Gastroesophageal sphincter (tissue), 4 donors: ENCODE measurements at regions not wholly inside any gene's neighbourhood (a gene's known extent, or its start where the extent isn't known, plus 50 kb on each side); places are given as distances from the start of the nearest gene placed in this dataset.

ENCODE experiments used
- ATAC-seq: fragments of 150-250 bp; one replicate; pipeline ENCODE4 v1.9.1; 2016; ENCODE audit warnings: mild to moderate bottlenecking, moderate library complexity
- H3K27ac ChIP-seq, 4 donors: fragments of 200-600 bp; sonication (generic) in 3 of 4; 1 replicate in 3 of 4; 2 replicates in 1 of 4; pipeline ENCODE4 v1.5.1; 2016 to 2019
- H3K27me3 ChIP-seq: fragments of 200-600 bp; sonication (generic); one replicate; pipeline ENCODE4 v1.5.1; 2019
- H3K36me3 ChIP-seq, 2 donors: fragments of 200-600 bp; sonication (generic); one replicate each; pipeline ENCODE4 v1.5.1; 2019; ENCODE audit warnings: control low read depth in 1 of 2
- H3K4me1 ChIP-seq, 3 donors: fragments of 200-600 bp; sonication (generic); 1 replicate in 2 of 3; 2 replicates in 1 of 3; pipeline ENCODE4 v1.5.1; 2016 to 2019; ENCODE audit warnings: control low read depth in 2 of 3
- H3K4me3 ChIP-seq, 2 donors: fragments of 200-600 bp; sonication (generic); one replicate each; pipeline ENCODE4 v1.5.1; 2019; ENCODE audit warnings: mild to moderate bottlenecking in 1 of 2, moderate library complexity in 1 of 2
- H3K9me3 ChIP-seq, 3 donors: fragments of 200-600 bp; sonication (generic); one replicate each; pipeline ENCODE4 v1.5.1; 2017 to 2019; ENCODE audit warnings: control low read depth in 2 of 3
- CTCF ChIP-seq, 4 experiments: fragments of 200-600 bp in 2 of 4; fragments of 450-650 bp in 2 of 4; sonication (generic) in 1 of 4; IDR thresholded peaks; one replicate each; pipeline ENCODE4 v1.5.1; 2017 to 2019; ENCODE audit warnings: antibody characterized with exemption in 4 of 4, mild to moderate bottlenecking in 2 of 4, moderate library complexity in 2 of 4
- EP300 ChIP-seq: sonication (generic); formaldehyde crosslinking; IDR thresholded peaks from one replicate; pipeline ENCODE4 v1.6.1; 2017; ENCODE audit warnings: antibody characterized with exemption, mild to moderate bottlenecking
- POLR2A ChIP-seq, 2 donors: fragments of 450-650 bp; IDR thresholded peaks; one replicate each; pipeline ENCODE4 v1.6.1; 2017; ENCODE audit warnings: antibody characterized with exemption in 2 of 2, mild to moderate bottlenecking in 2 of 2, moderate library complexity in 1 of 2
- POLR2AphosphoS5 ChIP-seq: sonication (generic); formaldehyde crosslinking; IDR thresholded peaks from one replicate; pipeline ENCODE4 v1.6.1; 2017; ENCODE audit warnings: antibody characterized with exemption
- WGBS, 2 donors: methylation state at CpG; one replicate each; pipeline ENCODE4 v1.1.5; 2018; ENCODE audit warnings: low coverage in 1 of 2; 5-methylcytosine and 5-hydroxymethylcytosine counted together

GRCh38 chr22:34886812-34887211, 179.1 kb upstream of the ISX start:
- Histone ChIP-seq H3K36me3 (no peaks in the 10 kb centered on the region), H3K9me3 (peaks cover 0 to 17% (median 0%) of the 10 kb centered on the region in 3 donors), H3K27ac (no peak overlapping the region), H3K4me3 (no peak overlapping the region), H3K27me3 (peaks cover 3% of the 10 kb centered on the region), H3K4me1 (no peaks in the 10 kb centered on the region)
- WGBS, 2 donors, result 33 to 50% methylated on average over 1 of the region's 1 CpG
- no peak for ATAC-seq
- TF ChIP-seq POLR2A (IDR thresholded peaks at IDR 0.05) (no peak), EP300 (no peak), CTCF (IDR thresholded peaks at IDR 0.05) (no peak), POLR2AphosphoS5 (no peak)

DNA sequence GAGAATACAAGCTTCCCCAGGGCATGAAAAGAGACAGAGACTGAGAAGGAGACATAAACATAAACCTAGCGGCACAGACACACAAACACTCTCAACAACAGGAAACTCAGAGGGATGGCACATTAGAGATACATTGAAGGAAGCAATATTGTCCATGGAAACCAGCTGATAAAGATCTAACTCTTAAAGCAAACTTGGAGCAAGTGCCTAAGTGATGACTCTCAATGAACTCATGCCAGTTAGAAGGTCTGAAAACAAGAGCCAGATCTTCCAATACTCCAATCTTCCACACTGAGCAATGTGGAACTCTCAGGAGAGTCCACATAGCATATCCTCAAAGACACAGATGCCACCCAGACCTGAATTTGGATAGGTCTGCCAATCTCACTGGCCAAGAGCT, 168.8 kb upstream of the ISX start:
- no peaks in the 10 kb centered on the region for H3K4me1 ChIP-seq
- H3K36me3 ChIP-seq, result no peaks in the 10 kb centered on the region
- no peak overlapping the region for H3K4me3 ChIP-seq
- 58% methylated on average over 1 of the region's 1 CpG; no CpG with 5 or more reads in 1 of the 2 donors for WGBS, 2 donors
- H3K27me3 ChIP-seq, result peaks cover 4% of the 10 kb centered on the region
- H3K9me3 ChIP-seq, result no peaks in the 10 kb centered on the region
- no peak for ATAC-seq
- TF ChIP-seq POLR2AphosphoS5 (no peak), POLR2A (IDR thresholded peaks at IDR 0.05) (no peak), EP300 (no peak), CTCF (IDR thresholded peaks at IDR 0.05) (no peak)
- H3K27ac ChIP-seq, result no peak overlapping the region

DNA sequence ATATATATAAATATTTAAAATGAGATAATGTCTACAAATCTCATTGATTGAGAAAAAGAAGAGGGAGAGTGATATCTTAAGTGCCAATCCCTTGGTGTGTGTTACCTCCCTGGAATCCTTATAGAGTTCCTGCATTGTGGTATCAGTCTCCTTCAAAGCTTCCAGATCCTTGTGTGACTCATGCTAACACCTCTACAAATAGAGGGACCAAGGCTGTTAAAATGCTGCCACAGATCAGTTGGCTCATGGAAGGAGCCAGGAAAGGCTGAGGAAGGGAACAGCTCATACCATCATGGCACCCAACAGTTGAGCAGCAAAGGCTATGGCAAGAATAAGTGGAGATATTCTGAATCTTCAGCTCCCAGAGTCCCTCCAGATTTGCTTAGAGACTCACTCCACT, 163.6 kb upstream of the ISX start:
- TF ChIP-seq POLR2AphosphoS5 (no peak), POLR2A (IDR thresholded peaks at IDR 0.05) (no peak), CTCF (IDR thresholded peaks at IDR 0.05) (no peak), EP300 (no peak)
- no peaks in the 10 kb centered on the region for H3K4me1 ChIP-seq
- ATAC-seq, result no peak

GRCh38 chr22:34903416-34903815, 162.5 kb upstream of the ISX start:
- WGBS, 2 donors, result 80 to 83% methylated on average over 2 to 4 of the region's 4 CpGs
- H3K36me3 ChIP-seq, result no peaks in the 10 kb centered on the region
- H3K4me1 ChIP-seq, result no peaks in the 10 kb centered on the region

More for the DNA sequence above, 163.6 kb upstream of the ISX start:
- H3K27me3 ChIP-seq, result no peaks in the 10 kb centered on the region
- no peaks in the 10 kb centered on the region for H3K9me3 ChIP-seq
- H3K4me3 ChIP-seq, result no peak overlapping the region
- H3K27ac ChIP-seq, result no peak overlapping the region
- H3K36me3 ChIP-seq, result no peaks in the 10 kb centered on the region

More at GRCh38 chr22:34903416-34903815, 162.5 kb upstream of the ISX start:
- no peaks in the 10 kb centered on the region for H3K27me3 ChIP-seq
- no peak overlapping the region for H3K4me3 ChIP-seq
- H3K27ac ChIP-seq, result no peak overlapping the region
- no peaks in the 10 kb centered on the region for H3K9me3 ChIP-seq
- TF ChIP-seq EP300 (no peak), CTCF (IDR thresholded peaks at IDR 0.05) (no peak), POLR2AphosphoS5 (no peak), POLR2A (IDR thresholded peaks at IDR 0.05) (no peak)
- ATAC-seq, result no peak
